Activated B cell treated with CpG ODN at 0.5 μM for 24 hours (primary cell): ENCODE measurements at regions not wholly inside any gene's neighbourhood (a gene's known extent, or its start where the extent isn't known, plus 50 kb on each side); places are given as distances from the start of the nearest gene placed in this dataset.

ENCODE experiments used
- ATAC-seq: fragments of 200-7000 bp; cut with Tn5 transposase; one replicate; pipeline ENCODE4 v1.10.0; 2021; ENCODE audit warnings: low read depth, mild to moderate bottlenecking, moderate library complexity
- CTCF ChIA-PET: fragments of 350-600 bp; sonication (Branson Sonifier 250); formaldehyde crosslinking; loops from one replicate; lab custom pipeline; 2021; ENCODE audit warnings: antibody characterized with exemption; lab: Charles Lee
- POLR2A ChIA-PET: fragments of 350-600 bp; sonication (Branson Sonifier 250); formaldehyde crosslinking; loops from one replicate; lab custom pipeline; 2021; ENCODE audit warnings: antibody characterized with exemption; lab: Charles Lee
- DNase-seq: peaks from one replicate; pipeline ENCODE4 v3.0.0; 2022
- H3K27ac Mint-ChIP-seq: one replicate; pipeline ENCODE4 v1.8.0; 2020; ENCODE audit warnings: mixed read lengths
- H3K27me3 Mint-ChIP-seq: one replicate; pipeline ENCODE4 v1.8.0; 2021; ENCODE audit warnings: mixed read lengths
- H3K36me3 Mint-ChIP-seq: one replicate; pipeline ENCODE4 v1.8.0; 2021; ENCODE audit warnings: low read depth, mixed read lengths
- H3K4me1 Mint-ChIP-seq: one replicate; pipeline ENCODE4 v1.8.0; 2021; ENCODE audit warnings: mixed read lengths
- H3K4me3 Mint-ChIP-seq: one replicate; pipeline ENCODE4 v1.8.0; 2020; ENCODE audit warnings: mild to moderate bottlenecking, mixed read lengths
- H3K9me3 Mint-ChIP-seq: one replicate; pipeline ENCODE4 v1.8.0; 2020; ENCODE audit warnings: mixed read lengths
- CTCF ChIP-seq: fragments of 200-600 bp; IDR thresholded peaks from one replicate; pipeline ENCODE4 v1.8.0; 2022; ENCODE audit warnings: antibody characterized with exemption, mild to moderate bottlenecking
- intact Hi-C: fragments of 100-400 bp; cut with micrococcal nuclease; formaldehyde crosslinking; loops from one replicate; pipeline ENCODE4 v1.15.1; 2024

- Mint-ChIP-seq H3K36me3 (no peaks in the 10 kb centered on the region), H3K27ac (no peak overlapping the region), H3K4me3 (no peak overlapping the region), H3K9me3 (no peaks in the 10 kb centered on the region), H3K4me1 (no peaks in the 10 kb centered on the region), H3K27me3 (no peaks in the 10 kb centered on the region)
- TF ChIP-seq CTCF = no peak
- POLR2A ChIA-PET = no interaction called here
- no peak for ATAC-seq
- no peak for DNase-seq
- CTCF ChIA-PET = no interaction called here
- intact Hi-C loops = no loop called here
These were observed 1664.8 kb downstream of the RPA4 start for GRCh38 chrX:98548519-98548918.

- H3K4me3 Mint-ChIP-seq = no peak overlapping the region
- CTCF ChIA-PET = no interaction called here
- H3K27me3 Mint-ChIP-seq = no peaks in the 10 kb centered on the region
- intact Hi-C loops = no loop called here
- no peak overlapping the region for H3K27ac Mint-ChIP-seq
- no peak for ATAC-seq
- no peak for DNase-seq
- no peaks in the 10 kb centered on the region for H3K9me3 Mint-ChIP-seq
- TF ChIP-seq CTCF = no peak
- no peaks in the 10 kb centered on the region for H3K36me3 Mint-ChIP-seq
- H3K4me1 Mint-ChIP-seq = no peaks in the 10 kb centered on the region
- POLR2A ChIA-PET = no interaction called here
These were observed 1685.1 kb downstream of the RPA4 start for GRCh38 chrX:98568795-98569194.

GRCh38 chrX:98605941-98606340 lies 1722.2 kb downstream of the RPA4 start:
- H3K4me3 Mint-ChIP-seq = no peak overlapping the region
- intact Hi-C loops = no loop called here
- peaks cover 5% of the 10 kb centered on the region for H3K9me3 Mint-ChIP-seq
- ChIA-PET CTCF (no interaction called here), POLR2A (no interaction called here)
- TF ChIP-seq CTCF = no peak
- no peaks in the 10 kb centered on the region for H3K27me3 Mint-ChIP-seq
- no peak for ATAC-seq
- no peaks in the 10 kb centered on the region for H3K4me1 Mint-ChIP-seq
- no peak overlapping the region for H3K27ac Mint-ChIP-seq
- no peak for DNase-seq
- no peaks in the 10 kb centered on the region for H3K36me3 Mint-ChIP-seq

- Mint-ChIP-seq H3K27ac (no peak overlapping the region), H3K36me3 (no peaks in the 10 kb centered on the region), H3K4me3 (no peak overlapping the region), H3K4me1 (no peaks in the 10 kb centered on the region), H3K27me3 (no peaks in the 10 kb centered on the region), H3K9me3 (peaks cover 4% of the 10 kb centered on the region)
- CTCF ChIA-PET = no interaction called here
- DNase-seq = no peak
- no peak for ATAC-seq
- intact Hi-C loops = no loop called here
- POLR2A ChIA-PET = no interaction called here
- no peak for TF ChIP-seq CTCF
These were observed 1724.0 kb downstream of the RPA4 start for GRCh38 chrX:98607739-98608138.

GRCh38 chrX:98627645-98628044 lies 1743.9 kb downstream of the RPA4 start:
- no peaks in the 10 kb centered on the region for H3K36me3 Mint-ChIP-seq
- no peaks in the 10 kb centered on the region for H3K9me3 Mint-ChIP-seq
- no peak for DNase-seq
- ChIA-PET CTCF (no interaction called here), POLR2A (no interaction called here)
- no peak overlapping the region for H3K4me3 Mint-ChIP-seq
- no peak for ATAC-seq
- intact Hi-C loops = no loop called here
- TF ChIP-seq CTCF = no peak
- no peaks in the 10 kb centered on the region for H3K4me1 Mint-ChIP-seq
- H3K27ac Mint-ChIP-seq = no peak overlapping the region
- no peaks in the 10 kb centered on the region for H3K27me3 Mint-ChIP-seq
